ENCODE measurements at regions not wholly inside any gene's neighbourhood (a gene's known extent, or its start where the extent isn't known, plus 50 kb on each side); places are given as distances from the start of the nearest gene placed in this dataset.
"Not testable (repeated sequence)": the region's sequence is repeated elsewhere in the genome, so short reads cannot be mapped to it uniquely, and the experiment has no call there.

GRCh38 chr2:160816916-160817499 is 323.4 kb upstream of the RBMS1 start:
- no peak for DNase-seq

- DNase-seq: no peak
Measured at GRCh38 chr2:160820691-160821090, 327.1 kb upstream of the RBMS1 start.

- DNase-seq: no peak
Measured at GRCh38 chr2:160822006-160822405, 328.4 kb upstream of the RBMS1 start.

- DNase-seq: no peak
Measured at GRCh38 chr2:160825433-160825832, 331.8 kb upstream of the RBMS1 start.

GRCh38 chr2:160826496-160826895 is 332.9 kb upstream of the RBMS1 start:
- DNase-seq: no peak

- DNase-seq: no peak
Measured at GRCh38 chr2:160828076-160828475, 332.2 kb upstream of the TANK start.

- not testable (repeated sequence) for DNase-seq
Measured at GRCh38 chr2:160832381-160832780, 327.8 kb upstream of the TANK start.

GRCh38 chr2:160835166-160835565 is 325.1 kb upstream of the TANK start:
- no peak for DNase-seq

GRCh38 chr2:160836755-160837154 is 323.5 kb upstream of the TANK start:
- no peak for DNase-seq

- DNase-seq: no peak
Measured at GRCh38 chr2:160837416-160837815, 322.8 kb upstream of the TANK start.

- no peak for DNase-seq
Measured at GRCh38 chr2:160838147-160838546, 322.1 kb upstream of the TANK start.

GRCh38 chr2:160838691-160839090 is 321.5 kb upstream of the TANK start:
- no peak for DNase-seq

- no peak for DNase-seq
Measured at GRCh38 chr2:160842286-160842685, 317.9 kb upstream of the TANK start.

GRCh38 chr2:160859096-160859495 is 301.1 kb upstream of the TANK start:
- no peak for DNase-seq

- no peak for DNase-seq
Measured at GRCh38 chr2:160862226-160862625, 298.0 kb upstream of the TANK start.

GRCh38 chr2:160868891-160869290 is 291.3 kb upstream of the TANK start:
- no peak for DNase-seq

GRCh38 chr2:160869411-160869810 is 290.8 kb upstream of the TANK start:
- no peak for DNase-seq

GRCh38 chr2:160870729-160871465 is 289.3 kb upstream of the TANK start:
- DNase-seq: no peak

GRCh38 chr2:160871953-160872352 is 288.3 kb upstream of the TANK start:
- no peak for DNase-seq

GRCh38 chr2:160876029-160876428 is 284.2 kb upstream of the TANK start:
- DNase-seq: no peak

GRCh38 chr2:160876765-160877164 is 283.5 kb upstream of the TANK start:
- DNase-seq: no peak

- no peak for DNase-seq
Measured at GRCh38 chr2:160878618-160879017, 281.6 kb upstream of the TANK start.

- no peak for DNase-seq
Measured at GRCh38 chr2:160882906-160883305, 277.3 kb upstream of the TANK start.

GRCh38 chr2:160884056-160884455 is 276.2 kb upstream of the TANK start:
- no peak for DNase-seq

Data from stimulated activated CD4-positive, alpha-beta T cell treated with anti-CD3 and anti-CD28 coated beads, Interleukin-2, amount 100 ng/mL, for 24 hours (primary cell).